ENCODE measurements at regions not wholly inside any gene's neighbourhood (a gene's known extent, or its start where the extent isn't known, plus 50 kb on each side); places are given as distances from the start of the nearest gene placed in this dataset.

- TF ChIP-seq GATA2 (IDR thresholded peaks at IDR 0.05; ENCODE audit: low read depth, low read length) (no peak), GATA3 (IDR thresholded peaks at IDR 0.05; ENCODE audit: low read depth, low read length) (no peak)
These were observed 324.1 kb upstream of the EMCN start for GRCh38 chr4:100841911-100842310.

All from SH-SY5Y (cell line).